Fibroblast of villous mesenchyme (primary cell): ENCODE measurements at regions not wholly inside any gene's neighbourhood (a gene's known extent, or its start where the extent isn't known, plus 50 kb on each side); places are given as distances from the start of the nearest gene placed in this dataset.

Experiments used
- DNase-seq: peaks from one replicate; pipeline ENCODE4 v3.0.0-alpha.2; 2010; ENCODE audit warnings: low read depth
- H3K4me3 ChIP-seq: 2 replicates; pipeline ENCODE4 v1.5.1; 2011; ENCODE audit warnings: low read depth, mild to moderate bottlenecking, low read length
- TF ChIP-seq, protein P1 (sequence below): IDR thresholded peaks from 2 replicates; pipeline ENCODE4 v1.5.1; 2012; ENCODE audit warnings: low read depth, mild to moderate bottlenecking, low read length; ENCODE audit not compliant: insufficient read depth

DNA sequence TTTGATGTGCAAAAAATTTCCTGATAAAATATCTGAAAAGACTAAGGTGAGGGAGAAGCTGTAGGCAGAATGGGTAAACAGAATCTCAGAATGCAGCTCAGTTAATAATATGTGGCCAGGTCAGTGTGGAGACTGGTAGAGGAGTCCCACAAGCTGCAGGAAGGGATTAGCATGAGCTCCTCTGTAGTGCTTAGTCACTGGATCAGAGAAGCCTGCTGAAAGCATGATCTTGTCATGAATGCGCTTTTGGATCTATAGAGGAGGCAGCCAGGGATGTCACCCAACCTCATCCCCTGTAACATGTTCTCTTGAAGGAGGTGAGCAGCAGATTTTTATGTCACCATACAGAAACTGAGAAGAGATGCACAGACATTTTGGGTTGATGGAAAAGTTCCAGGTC, 1035.3 kb upstream of the GBE1 start:
- DNase-seq, result no peak
- TF ChIP-seq, protein P1, sequence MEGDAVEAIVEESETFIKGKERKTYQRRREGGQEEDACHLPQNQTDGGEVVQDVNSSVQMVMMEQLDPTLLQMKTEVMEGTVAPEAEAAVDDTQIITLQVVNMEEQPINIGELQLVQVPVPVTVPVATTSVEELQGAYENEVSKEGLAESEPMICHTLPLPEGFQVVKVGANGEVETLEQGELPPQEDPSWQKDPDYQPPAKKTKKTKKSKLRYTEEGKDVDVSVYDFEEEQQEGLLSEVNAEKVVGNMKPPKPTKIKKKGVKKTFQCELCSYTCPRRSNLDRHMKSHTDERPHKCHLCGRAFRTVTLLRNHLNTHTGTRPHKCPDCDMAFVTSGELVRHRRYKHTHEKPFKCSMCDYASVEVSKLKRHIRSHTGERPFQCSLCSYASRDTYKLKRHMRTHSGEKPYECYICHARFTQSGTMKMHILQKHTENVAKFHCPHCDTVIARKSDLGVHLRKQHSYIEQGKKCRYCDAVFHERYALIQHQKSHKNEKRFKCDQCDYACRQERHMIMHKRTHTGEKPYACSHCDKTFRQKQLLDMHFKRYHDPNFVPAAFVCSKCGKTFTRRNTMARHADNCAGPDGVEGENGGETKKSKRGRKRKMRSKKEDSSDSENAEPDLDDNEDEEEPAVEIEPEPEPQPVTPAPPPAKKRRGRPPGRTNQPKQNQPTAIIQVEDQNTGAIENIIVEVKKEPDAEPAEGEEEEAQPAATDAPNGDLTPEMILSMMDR, result no peak
- no peak overlapping the region for H3K4me3 ChIP-seq

DNA sequence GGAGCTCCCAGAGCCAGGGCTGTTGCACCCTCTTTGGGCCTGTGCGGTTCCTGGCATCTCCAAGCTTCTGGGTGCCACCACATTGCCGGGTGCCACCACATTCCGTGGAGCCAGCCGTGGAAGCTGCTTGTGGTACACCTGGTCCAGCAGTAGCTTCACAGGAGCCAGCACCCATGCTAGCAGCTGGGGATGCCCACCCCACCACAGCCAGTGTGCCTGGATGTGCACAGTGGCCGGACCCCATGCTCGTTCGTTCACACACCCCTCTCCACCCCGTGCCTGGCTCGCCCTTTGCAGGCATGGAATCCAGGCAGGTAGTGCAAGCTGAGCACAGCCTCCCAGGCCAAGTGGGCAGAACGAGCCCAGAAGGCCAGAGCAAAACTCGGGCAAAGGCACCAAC, 1029.8 kb upstream of the GBE1 start:
- no peak for DNase-seq
- no peak overlapping the region for H3K4me3 ChIP-seq
- TF ChIP-seq, protein P1, result no peak

DNA sequence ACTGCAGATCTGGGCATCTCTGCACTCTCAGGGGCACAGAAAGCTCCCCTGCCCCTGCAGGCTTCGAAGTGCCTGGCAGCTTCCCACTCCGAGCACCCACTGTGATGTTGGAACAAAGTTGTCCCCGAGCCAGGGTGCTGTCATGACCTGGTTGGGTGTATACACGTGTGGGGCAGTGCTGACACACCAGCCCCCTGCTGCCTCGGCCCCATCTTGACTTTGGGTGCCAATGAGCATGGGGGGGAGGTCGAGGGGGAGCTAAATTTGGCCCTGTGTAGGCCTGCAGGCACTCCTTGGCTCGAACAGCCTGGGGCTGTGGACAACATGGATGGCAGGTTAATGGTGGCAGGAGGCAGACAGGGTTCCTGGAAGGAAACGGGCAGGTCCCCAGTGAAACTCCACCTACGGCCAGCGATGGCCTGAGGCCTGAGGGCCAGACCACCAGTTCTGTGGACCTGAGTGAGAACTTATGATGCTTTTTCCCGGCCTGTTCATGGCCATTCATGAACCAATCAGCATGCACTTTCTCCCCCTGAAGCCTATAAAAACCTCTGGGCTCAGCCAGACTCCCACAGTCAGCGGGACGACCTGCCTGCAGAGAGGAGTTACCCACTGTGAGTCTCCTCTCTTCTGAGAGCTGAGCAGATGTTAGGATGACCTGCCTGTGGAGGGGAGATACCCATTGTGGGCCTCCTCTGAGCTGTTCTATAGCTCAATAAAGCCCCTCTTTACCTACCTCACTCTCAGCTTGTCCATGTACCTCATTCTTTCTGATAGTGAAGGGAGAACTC, 1029.1 kb upstream of the GBE1 start:
- no peak for DNase-seq
- TF ChIP-seq, protein P1, result no peak
- no peak overlapping the region for H3K4me3 ChIP-seq

DNA sequence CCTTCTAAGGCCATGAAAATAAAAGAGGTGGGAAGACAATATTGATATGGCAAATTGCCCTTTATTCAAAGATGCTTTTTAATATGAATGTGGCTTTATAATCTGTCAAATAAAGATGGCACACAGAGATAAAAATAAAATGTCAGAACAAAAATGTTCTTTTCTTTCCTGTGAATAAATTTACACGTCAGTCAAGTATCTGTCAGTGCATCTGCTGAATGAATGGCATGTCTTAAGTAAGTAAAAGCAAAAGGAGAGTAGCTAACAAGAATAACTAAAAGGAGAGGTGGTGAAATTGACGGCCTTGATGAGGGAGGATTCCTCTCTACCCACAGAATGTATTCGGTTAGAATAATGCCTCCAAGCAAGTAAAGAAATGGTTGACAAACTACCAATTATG, 1021.7 kb upstream of the GBE1 start:
- no peak for DNase-seq
- TF ChIP-seq, protein P1, result no peak
- no peak overlapping the region for H3K4me3 ChIP-seq

DNA sequence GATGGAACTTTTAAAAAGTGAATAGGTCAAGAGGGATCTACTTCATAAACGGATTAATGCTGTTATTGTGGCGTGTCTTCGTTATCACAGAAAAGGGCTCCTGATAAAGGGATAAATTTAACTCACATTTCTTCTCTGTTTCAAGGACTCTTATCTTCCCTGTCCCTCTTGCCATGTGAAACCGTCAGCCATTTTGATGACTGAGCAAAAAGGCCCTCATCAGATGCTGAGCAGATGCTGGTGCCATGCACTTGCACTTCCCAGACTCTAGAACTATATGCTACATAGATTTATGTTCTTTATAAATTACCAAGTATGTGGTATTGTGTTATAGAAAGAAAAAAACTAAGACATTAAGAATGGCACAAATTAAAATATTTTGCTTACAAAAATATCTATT, 1011.8 kb upstream of the GBE1 start:
- TF ChIP-seq, protein P1, result no peak
- no peak for DNase-seq

DNA sequence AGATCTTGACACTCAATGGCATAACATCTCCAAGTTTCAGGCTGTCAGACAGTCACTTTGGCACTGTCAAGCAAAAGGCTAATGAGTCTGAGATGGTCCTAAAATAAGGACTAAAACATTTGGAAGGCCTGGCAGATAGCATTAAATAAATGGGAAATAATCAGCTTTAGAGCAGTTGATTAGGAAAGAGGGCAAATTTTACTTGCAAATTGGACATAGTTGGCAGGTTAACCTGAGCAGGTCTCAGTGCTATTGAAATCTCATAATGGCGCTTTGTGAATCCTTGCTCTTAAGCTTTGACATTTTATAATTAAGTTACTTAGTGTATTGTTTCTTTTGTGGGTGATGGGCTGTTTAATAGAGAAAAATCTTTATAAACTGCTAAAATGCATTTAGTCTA, 1003.1 kb upstream of the GBE1 start:
- TF ChIP-seq, protein P1, result no peak
- DNase-seq, result no peak
- no peak overlapping the region for H3K4me3 ChIP-seq

More for the DNA sequence above, 1011.8 kb upstream of the GBE1 start:
- H3K4me3 ChIP-seq, result no peak overlapping the region

DNA sequence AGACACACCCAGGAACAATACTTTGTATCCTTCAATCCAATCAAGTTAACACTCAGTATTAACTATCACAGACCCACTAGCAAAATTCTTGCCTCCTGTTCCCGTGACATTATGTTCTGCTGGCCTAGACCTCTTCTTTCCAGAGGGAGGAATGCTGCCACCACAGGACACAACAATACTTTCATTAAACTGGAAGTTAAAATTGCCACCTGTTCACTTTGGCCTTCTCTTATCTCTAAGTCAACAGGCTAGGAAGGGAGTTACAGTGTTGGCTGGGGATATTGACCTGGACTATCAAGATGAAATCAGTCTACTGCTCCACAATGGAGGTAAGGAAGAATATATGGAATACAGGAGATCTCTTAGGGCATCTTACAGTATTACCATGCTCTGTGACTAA, 1000.4 kb upstream of the GBE1 start:
- TF ChIP-seq, protein P1, result no peak
- H3K4me3 ChIP-seq, result no peak overlapping the region
- DNase-seq, result no peak
